IMR-90 (cell line): ENCODE measurements at regions not wholly inside any gene's neighbourhood (a gene's known extent, or its start where the extent isn't known, plus 50 kb on each side); places are given as distances from the start of the nearest gene placed in this dataset.

ENCODE experiments used
- ATAC-seq: fragments of 200-7000 bp; cut with Tn5 transposase; 2 replicates; pipeline ENCODE4 v1.9.1; 2020; ENCODE audit warnings: low read depth, mild to moderate bottlenecking, moderate library complexity
- BruUV-seq: library from RNA; stranded (reverse); fragments of 400-500 nt; replicated peaks from 2 replicates; lab custom pipeline; 2021; lab: Mats Ljungman, UMichigan
- CTCF ChIA-PET: fragments of 300-600 bp; formaldehyde crosslinking; extraction: SDS; loops from one replicate; lab custom pipeline; 2021; ENCODE audit warnings: antibody characterized with exemption; lab: Yijun Ruan, JAX
- POLR2A ChIA-PET: fragments of 300-600 bp; sonication (Branson Sonifier 250); formaldehyde crosslinking; loops from one replicate; lab custom pipeline; 2022; ENCODE audit warnings: antibody characterized with exemption; ENCODE audit not compliant: unreplicated experiment; lab: Charles Lee
- DNase-seq: peaks from one replicate; pipeline ENCODE4 v3.0.0; 2013
- H2AFZ ChIP-seq: replicated peaks from 2 replicates; pipeline ENCODE3; 2013; ENCODE audit warnings: low read length, mild to moderate bottlenecking; ENCODE audit not compliant: poor library complexity
- H2AK5ac ChIP-seq: 2 replicates; pipeline ENCODE4 v1.6.1; 2013; ENCODE audit warnings: low read depth, low read length, inconsistent platforms
- H2AK9ac ChIP-seq: replicated peaks from 2 replicates; pipeline ENCODE3; 2013; ENCODE audit warnings: mild to moderate bottlenecking, low read depth, low read length, moderate library complexity; ENCODE audit not compliant: poor library complexity
- H2BK120ac ChIP-seq: 2 replicates; pipeline ENCODE4 v1.6.1; 2013; ENCODE audit warnings: low read depth, low read length, inconsistent platforms
- H2BK15ac ChIP-seq: 3 replicates; pipeline ENCODE4 v1.6.1; 2013; ENCODE audit warnings: low read depth, low read length, inconsistent platforms
- H2BK20ac ChIP-seq: 2 replicates; pipeline ENCODE4 v1.6.1; 2013; ENCODE audit warnings: low read depth, mild to moderate bottlenecking, inconsistent platforms, low read length, moderate library complexity
- H2BK5ac ChIP-seq: 2 replicates; pipeline ENCODE4 v1.6.1; 2013; ENCODE audit warnings: mild to moderate bottlenecking, low read depth, low read length, inconsistent platforms; ENCODE audit not compliant: poor library complexity, severe bottlenecking
- H3K14ac ChIP-seq: replicated peaks from 2 replicates; pipeline ENCODE4 v1.6.1; 2013; ENCODE audit warnings: low read depth, low read length, inconsistent platforms
- H3K18ac ChIP-seq: 2 replicates; pipeline ENCODE4 v1.6.1; 2013; ENCODE audit warnings: low read depth, low read length, control low read depth
- H3K23ac ChIP-seq: 2 replicates; pipeline ENCODE4 v1.6.1; 2013; ENCODE audit warnings: low read depth, low read length, inconsistent platforms
- H3K27ac ChIP-seq: 2 replicates; pipeline ENCODE4 v1.5.1; 2013; ENCODE audit warnings: mild to moderate bottlenecking, control low read depth, low read length; ENCODE audit not compliant: insufficient read depth
- H3K27me3 ChIP-seq: 2 replicates; pipeline ENCODE4 v1.6.1; 2013; ENCODE audit warnings: low read length; ENCODE audit not compliant: control insufficient read depth, insufficient read depth
- H3K36me3 ChIP-seq: 2 replicates; pipeline ENCODE4 v1.6.1; 2013; ENCODE audit warnings: low read length, mixed read lengths; ENCODE audit not compliant: control insufficient read depth, insufficient read depth
- H3K4ac ChIP-seq: 2 replicates; pipeline ENCODE4 v1.6.1; 2013; ENCODE audit warnings: low read depth, low read length, inconsistent platforms
- H3K4me1 ChIP-seq: 2 replicates; pipeline ENCODE4 v1.6.1; 2013; ENCODE audit warnings: low read length, mixed read lengths; ENCODE audit not compliant: control insufficient read depth, insufficient read depth
- H3K4me2 ChIP-seq: 2 replicates; pipeline ENCODE4 v1.6.1; 2013; ENCODE audit warnings: low read depth, mild to moderate bottlenecking, control low read depth, low read length, moderate library complexity
- H3K4me3 ChIP-seq: 2 replicates; pipeline ENCODE4 v1.5.1; 2013; ENCODE audit warnings: low read depth, mild to moderate bottlenecking, control low read depth, low read length, moderate library complexity; ENCODE audit not compliant: insufficient read depth
- H3K56ac ChIP-seq: 2 replicates; pipeline ENCODE4 v1.6.1; 2013; ENCODE audit warnings: low read length, inconsistent platforms; ENCODE audit not compliant: insufficient read depth; ENCODE audit errors: extremely low read depth
- H3K79me1 ChIP-seq, 2 experiments: 2 replicates each; pipeline ENCODE4 v1.6.1; 2013; ENCODE audit warnings: low read length in 2 of 2, inconsistent platforms in 1 of 2, low read depth in 1 of 2
- H3K9ac ChIP-seq: 2 replicates; pipeline ENCODE4 v1.6.1; 2013; ENCODE audit warnings: low read depth, low read length, control low read depth
- H3K9me1 ChIP-seq: 2 replicates; pipeline ENCODE4 v1.6.1; 2013; ENCODE audit warnings: low read length, inconsistent platforms; ENCODE audit not compliant: insufficient read depth
- H3K9me3 ChIP-seq: 2 replicates; pipeline ENCODE4 v1.6.1; 2013; ENCODE audit warnings: low read length; ENCODE audit not compliant: control insufficient read depth, insufficient read depth
- H4K20me1 ChIP-seq: 2 replicates; pipeline ENCODE4 v1.6.1; 2013; ENCODE audit warnings: low read length, inconsistent platforms; ENCODE audit not compliant: insufficient read depth
- H4K5ac ChIP-seq: 2 replicates; pipeline ENCODE4 v1.6.1; 2013; ENCODE audit warnings: mild to moderate bottlenecking, low read depth, low read length, control low read depth
- H4K8ac ChIP-seq, 2 experiments: 2 replicates each; pipeline ENCODE4 v1.6.1; 2013; ENCODE audit warnings: low read depth in 2 of 2, low read length in 2 of 2, control low read depth in 1 of 2, inconsistent platforms in 1 of 2
- H4K91ac ChIP-seq: 2 replicates; pipeline ENCODE4 v1.6.1; 2013; ENCODE audit warnings: low read depth, low read length, inconsistent platforms; ENCODE audit not compliant: insufficient read depth
- CHD1 ChIP-seq: IDR thresholded peaks from 2 replicates; pipeline ENCODE4 v1.6.1; 2012; ENCODE audit warnings: low read depth, low read length, improper control_type of control experiment
- FOS ChIP-seq: fragments of 150-350 bp; IDR thresholded peaks from 2 replicates; pipeline ENCODE4 v1.6.1; 2016; ENCODE audit warnings: low read depth, low read length
- MAFK ChIP-seq: IDR thresholded peaks from 2 replicates; pipeline ENCODE4 v1.6.1; 2012; ENCODE audit warnings: low read depth, low read length, improper control_type of control experiment
- MAZ ChIP-seq: IDR thresholded peaks from 2 replicates; pipeline ENCODE4 v1.6.1; 2012; ENCODE audit warnings: low read depth, mild to moderate bottlenecking, low read length, improper control_type of control experiment, moderate library complexity, borderline replicate concordance
- MXI1 ChIP-seq: IDR thresholded peaks from 2 replicates; pipeline ENCODE4 v1.6.1; 2012; ENCODE audit warnings: low read depth, mild to moderate bottlenecking, low read length, moderate library complexity, borderline replicate concordance
- RAD21 ChIP-seq: IDR thresholded peaks from 2 replicates; pipeline ENCODE4 v1.6.1; 2012; ENCODE audit warnings: low read length, improper control_type of control experiment
- RFX5 ChIP-seq: IDR thresholded peaks from 2 replicates; pipeline ENCODE4 v1.8.0; 2012; ENCODE audit warnings: low read depth, mild to moderate bottlenecking, low read length, moderate library complexity
- WGBS, 2 experiments: methylation state at CpG; one replicate each; pipeline versions ENCODE4 v1.1.5 to v1.1.7; 2013; ENCODE audit warnings: missing lambda C conversion rate in 2 of 2; ENCODE audit not compliant: insufficient read length in 1 of 2; ENCODE audit errors: extremely low coverage in 2 of 2; 5-methylcytosine and 5-hydroxymethylcytosine counted together
- dilution Hi-C: fragments of 300-500 bp; cut with HindIII; formaldehyde crosslinking; loops from one replicate; pipeline ENCODE4 v1.14.3; 2018; ENCODE audit warnings: low sequenced_read_pairs; ENCODE audit not compliant: unreplicated experiment
- in situ Hi-C: fragments of 300-500 bp; cut with MboI; formaldehyde crosslinking; loops from 3 replicates; pipeline ENCODE4 v1.14.3; 2019; ENCODE audit warnings: low sequenced_read_pairs, inconsistent platforms, mixed read lengths
- intact Hi-C: fragments of 100-400 bp; cut with micrococcal nuclease; formaldehyde crosslinking; loops from 2 replicates; pipeline ENCODE4 v1.10.0; 2022

GRCh38 chr9:79990536-79990935, 418.8 kb downstream of the TLE4 start:
- no peak overlapping the region for H3K9ac ChIP-seq
- ATAC-seq (no peak), DNase-seq (no peak)
- no peak overlapping the region for H4K8ac ChIP-seq
- H3K79me1 ChIP-seq: no peaks in the 10 kb centered on the region
- H3K4ac ChIP-seq: no peak overlapping the region
- H3K4me3 ChIP-seq: no peak overlapping the region
- no peak overlapping the region for H2BK5ac ChIP-seq
- H3K27me3 ChIP-seq: peaks cover 2% of the 10 kb centered on the region; the same call in 1 of the 2 replicates
- H3K14ac ChIP-seq: no peak overlapping the region
- no peak overlapping the region for H4K91ac ChIP-seq
- no TSS peak for BruUV-seq
- intact Hi-C loops (no loop called here), dilution Hi-C loops (no loop called here), in situ Hi-C loops (no loop called here)
- H3K23ac ChIP-seq: no peak overlapping the region
- no peaks in the 10 kb centered on the region for H3K36me3 ChIP-seq
- no peak overlapping the region; the same call in 1 of the 2 replicates for H3K4me2 ChIP-seq
- no peaks in the 10 kb centered on the region for H3K9me3 ChIP-seq
- POLR2A ChIA-PET: no interaction called here
- H2AK5ac ChIP-seq: no peak overlapping the region
- no peak overlapping the region for H3K18ac ChIP-seq
- H3K27ac ChIP-seq: no peak overlapping the region
- no peak overlapping the region for H2AFZ ChIP-seq
- H2AK9ac ChIP-seq: no peak overlapping the region
- TF ChIP-seq CHD1 (no peak), RAD21 (no peak), FOS (no peak), MAZ (no peak), MAFK (no peak), MXI1 (no peak), RFX5 (no peak)
- no peak overlapping the region for H2BK15ac ChIP-seq
- CTCF ChIA-PET: interaction anchor here (0.6 to 0.7 kb wide), 2 partner anchors 105 to 171 kb away, joined by 3 to 4 read pairs; no protein-coding TSS in a partner anchor
- H4K5ac ChIP-seq: no peak overlapping the region
- H2BK20ac ChIP-seq: no peak overlapping the region
- no peaks in the 10 kb centered on the region for H3K9me1 ChIP-seq
- no peaks in the 10 kb centered on the region for H4K20me1 ChIP-seq
- no peak overlapping the region for H3K56ac ChIP-seq
- H3K4me1 ChIP-seq: no peaks in the 10 kb centered on the region
- no CpG with 5 or more reads among the region's 1 CpG for WGBS, 2 experiments
- no peak overlapping the region for H2BK120ac ChIP-seq
